GM21515 (cell line): ENCODE measurements at regions not wholly inside any gene's neighbourhood (a gene's known extent, or its start where the extent isn't known, plus 50 kb on each side); places are given as distances from the start of the nearest gene placed in this dataset.

Experiments
- ATAC-seq: cut with Tn5 transposase; IDR thresholded peaks from one replicate; pipeline ENCODE4 v1.9.1; 2021; ENCODE audit not compliant: unreplicated experiment

DNA sequence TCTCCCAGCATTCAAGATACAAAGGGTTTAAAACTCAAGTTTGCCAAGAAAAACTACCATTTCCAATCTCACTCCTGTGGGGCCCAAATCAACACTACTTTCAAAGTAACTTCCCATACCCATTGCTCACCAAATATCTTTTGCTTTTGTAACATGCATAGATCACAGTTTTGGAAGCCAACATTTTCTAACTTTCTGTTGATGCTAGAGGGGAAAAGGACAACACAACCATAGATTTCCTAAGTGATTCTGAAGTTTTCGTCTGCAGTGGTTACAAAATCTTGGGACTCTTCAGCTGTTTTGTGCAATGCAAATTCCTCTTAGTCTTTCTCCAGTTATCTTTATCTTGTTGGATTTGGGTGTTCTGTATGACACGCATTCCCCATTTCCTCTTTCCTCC is 94.1 kb upstream of the PAPPA start:
- ATAC-seq: no peak

DNA sequence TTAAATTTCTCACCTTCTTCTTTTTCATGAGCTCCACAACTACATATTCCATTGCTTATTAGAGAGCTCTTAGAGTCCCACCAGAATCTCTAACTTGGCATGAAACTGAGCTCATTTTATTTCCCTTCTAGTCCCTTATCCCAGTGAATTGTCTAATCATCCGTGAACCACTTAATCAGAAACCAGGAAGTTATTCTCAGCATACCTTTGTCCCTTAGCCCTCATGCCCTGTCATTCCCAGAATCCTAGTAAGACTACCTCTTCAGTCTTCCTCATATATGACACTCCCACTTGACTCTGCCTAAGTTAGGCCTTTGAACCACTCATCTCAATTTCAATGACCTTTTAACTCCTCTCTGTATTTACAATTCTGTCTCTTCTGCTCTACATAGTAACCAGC is 93.0 kb upstream of the PAPPA start:
- ATAC-seq: no peak

DNA sequence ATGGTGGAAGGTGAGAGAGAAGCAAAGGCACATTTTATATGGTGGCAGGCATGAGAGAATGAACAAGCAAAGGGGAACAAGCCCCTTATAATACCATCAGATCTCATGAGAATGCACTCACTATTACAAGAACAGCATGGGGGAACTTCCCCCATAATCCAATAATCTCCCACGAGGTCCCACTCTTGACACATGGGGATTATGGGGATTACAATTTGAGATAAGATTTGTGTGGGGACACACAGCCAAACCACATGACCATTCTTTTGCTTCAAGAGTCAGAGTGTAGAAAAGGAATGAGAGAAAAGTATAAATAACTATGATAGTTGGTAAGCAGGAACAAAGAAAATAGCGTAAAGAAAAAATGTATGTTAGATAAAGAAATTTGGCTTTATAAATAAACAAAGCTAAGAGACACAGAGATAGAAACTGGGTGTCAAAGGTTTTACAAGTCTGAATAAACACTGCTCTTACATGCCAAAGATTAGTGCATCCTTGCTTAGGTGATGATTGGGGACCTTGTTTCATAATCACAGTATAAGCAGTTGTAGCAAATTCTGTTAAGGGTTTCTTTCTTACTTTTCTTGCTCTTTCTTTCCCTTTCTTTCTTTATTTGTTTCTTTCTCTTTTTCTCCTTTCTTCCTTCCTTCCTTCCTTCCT is 91.9 kb upstream of the PAPPA start:
- no peak for ATAC-seq

DNA sequence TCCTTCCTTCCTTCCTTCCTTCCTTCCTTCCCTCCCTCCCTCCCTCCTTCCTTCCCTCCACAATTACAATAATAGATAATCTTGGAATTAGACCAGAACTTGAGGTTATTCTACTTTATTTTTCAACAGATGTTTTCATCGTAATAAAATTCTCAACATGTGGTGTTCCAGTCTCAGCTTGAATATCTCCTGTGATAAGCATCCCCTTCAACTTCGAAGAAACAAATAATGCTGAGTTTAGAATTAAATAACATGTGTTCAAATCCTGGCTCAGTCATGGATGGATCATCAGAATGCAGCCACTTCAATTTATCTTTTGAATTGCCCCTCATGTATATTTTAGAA is 91.4 kb upstream of the PAPPA start:
- ATAC-seq: no peak

DNA sequence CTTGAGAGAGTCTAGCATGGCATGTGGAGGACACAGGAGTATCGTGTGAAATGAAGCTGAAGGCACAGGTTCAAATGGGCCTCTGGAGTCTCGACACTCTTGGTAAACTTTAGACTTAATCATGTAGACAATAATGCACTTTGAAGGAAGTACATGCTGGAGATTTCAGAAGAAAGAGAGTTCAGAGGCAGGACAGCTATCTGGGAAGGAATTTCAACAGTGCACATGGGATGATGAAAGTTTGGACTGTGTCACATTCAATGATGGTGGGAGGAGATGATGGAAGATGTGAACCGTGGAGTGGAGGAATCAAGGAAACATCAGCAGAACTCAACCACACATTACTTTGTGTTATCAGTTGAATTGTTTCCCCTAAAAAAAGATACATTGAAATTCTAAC is 88.6 kb upstream of the PAPPA start:
- ATAC-seq: no peak

DNA sequence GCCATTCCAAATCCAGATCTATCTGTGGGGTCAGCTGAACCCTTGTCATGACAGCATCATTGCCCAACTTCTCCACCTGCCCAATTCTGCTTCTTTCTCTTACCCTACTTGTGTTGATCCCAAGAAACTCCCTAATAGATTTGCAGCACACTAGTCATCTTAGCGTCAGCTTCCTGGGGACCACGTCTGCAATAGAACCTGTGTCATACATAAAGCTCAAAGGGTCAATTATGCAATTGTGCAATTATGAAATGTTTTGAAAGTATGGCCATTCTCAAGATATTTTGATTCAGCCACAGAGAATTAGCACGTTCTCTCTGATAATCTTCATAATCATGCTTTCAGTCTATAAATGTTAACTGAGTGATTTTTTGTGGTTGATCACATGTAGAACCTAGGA is 87.4 kb upstream of the PAPPA start:
- ATAC-seq: no peak

DNA sequence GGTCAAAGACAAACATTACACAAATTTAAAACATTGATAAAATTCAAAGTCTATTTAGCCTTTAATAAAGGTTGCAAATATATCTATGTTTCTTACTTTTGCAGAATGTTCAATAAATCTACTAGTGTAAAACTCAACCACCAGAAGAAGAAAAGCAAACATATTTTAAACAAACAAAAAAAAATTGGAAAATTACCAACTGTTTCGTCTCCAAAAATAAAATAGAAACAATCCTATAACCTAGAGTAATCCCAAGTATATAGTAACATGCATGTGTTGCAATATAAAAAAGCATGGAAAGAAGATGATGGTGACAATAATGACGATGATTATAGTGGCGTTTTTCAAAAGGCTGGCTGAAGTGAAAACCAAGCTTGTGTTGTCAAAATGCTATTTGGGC is 86.0 kb upstream of the PAPPA start:
- ATAC-seq: no peak

DNA sequence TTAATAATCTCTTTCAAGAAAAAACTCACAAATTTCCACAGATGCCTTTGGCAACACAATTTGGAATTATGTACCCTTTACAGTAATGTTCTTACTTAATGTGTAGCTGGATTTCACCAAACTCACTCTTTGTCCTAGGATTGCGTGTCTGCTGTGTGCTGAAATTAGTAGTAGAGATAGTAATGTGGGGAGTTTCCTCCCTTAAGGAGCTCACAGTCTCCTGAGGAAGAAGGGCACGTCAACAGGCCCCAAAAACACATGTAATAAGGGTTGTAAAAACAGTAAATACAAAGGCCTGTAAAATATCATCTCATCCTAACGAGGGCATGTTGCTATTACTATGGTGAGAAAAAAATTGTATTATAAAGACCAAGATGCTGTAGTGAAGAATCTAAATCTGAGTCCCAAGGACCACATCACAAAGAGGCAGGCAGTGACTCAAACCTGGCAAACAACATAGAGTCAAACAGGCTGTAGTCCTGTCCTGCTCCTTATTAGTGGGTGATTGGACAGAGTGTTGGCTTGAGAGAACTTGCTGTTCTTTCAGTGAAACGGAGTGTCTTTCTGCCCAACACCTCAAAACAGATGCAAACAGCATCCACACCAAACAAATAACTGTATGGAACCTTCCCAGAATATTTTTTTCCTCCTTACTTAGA is 83.2 kb upstream of the PAPPA start:
- ATAC-seq: no peak

DNA sequence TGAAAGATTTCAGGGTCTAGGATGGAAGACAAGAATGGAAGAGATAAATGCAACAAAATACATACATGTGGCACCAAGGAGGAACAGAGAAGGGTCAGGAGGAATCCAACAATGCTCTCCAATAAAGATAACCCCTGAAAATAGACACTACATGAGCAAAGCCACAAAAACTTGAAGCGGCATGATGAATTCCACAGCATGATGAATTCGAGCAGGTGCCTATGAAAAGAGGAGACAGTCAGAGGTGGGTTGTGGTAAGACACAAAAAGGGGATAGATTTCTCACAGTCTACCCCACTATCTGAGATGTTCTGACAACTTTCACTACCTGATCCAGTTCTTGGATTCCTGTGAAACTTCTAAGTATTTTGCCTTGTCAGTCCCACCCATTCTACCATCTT is 81.5 kb upstream of the PAPPA start:
- ATAC-seq: no peak

DNA sequence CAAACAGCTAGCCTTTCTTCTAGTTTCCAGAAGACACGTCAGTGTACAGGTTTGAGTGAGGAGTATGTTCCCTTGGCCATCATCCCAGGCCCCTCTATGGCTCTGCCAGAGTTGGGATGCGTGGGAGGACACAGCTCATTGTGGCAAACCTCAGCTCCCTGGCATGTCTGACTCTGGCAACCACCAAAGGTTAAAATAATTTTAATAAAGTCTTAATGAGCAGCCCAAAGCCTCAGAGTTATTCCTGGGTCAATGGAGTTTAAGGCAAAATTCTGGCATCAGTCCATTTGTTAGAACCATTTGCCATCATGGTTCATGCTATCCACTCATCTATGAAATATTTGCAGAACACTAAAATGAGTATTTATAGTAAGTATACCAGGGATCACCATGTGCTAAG is 79.8 kb upstream of the PAPPA start:
- ATAC-seq: no peak

DNA sequence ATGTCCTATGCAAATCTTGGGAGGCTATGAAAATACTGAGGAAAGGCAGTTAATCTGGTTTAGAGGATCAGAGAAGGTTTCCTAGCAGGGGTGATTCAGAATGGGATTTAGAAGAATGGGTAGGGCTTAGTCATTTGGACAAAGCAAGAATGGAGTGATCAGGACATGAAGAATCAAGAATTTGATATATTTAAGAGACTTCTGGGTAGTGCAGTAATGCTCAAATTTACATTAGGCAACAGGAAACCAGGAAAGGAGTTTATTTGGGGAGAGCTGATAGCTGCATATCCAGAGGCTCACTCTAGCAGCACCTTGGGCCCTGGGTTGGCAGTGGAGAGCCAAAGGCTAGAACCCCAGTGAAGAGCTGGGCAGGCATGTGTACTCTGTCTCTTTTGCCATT is 78.9 kb upstream of the PAPPA start:
- no peak for ATAC-seq

DNA sequence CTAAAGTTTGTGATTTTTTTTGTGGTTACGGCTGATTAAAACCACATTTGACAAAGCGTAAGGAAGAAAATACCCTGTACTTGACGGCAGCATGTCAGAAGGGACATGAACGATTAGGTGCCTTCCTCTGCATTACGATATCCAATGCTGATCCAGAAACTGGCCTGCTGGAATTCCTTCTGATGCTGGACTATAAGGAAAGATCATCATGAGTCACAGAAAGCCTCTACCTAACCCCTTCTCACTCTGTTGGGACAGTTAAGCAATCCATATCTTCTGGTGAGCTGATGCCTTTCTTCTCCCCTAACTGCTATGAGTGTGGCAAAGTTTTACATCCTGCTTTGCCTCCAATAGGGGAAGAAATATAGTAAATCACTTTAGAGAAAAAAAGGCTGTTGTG is 78.4 kb upstream of the PAPPA start:
- no peak for ATAC-seq

DNA sequence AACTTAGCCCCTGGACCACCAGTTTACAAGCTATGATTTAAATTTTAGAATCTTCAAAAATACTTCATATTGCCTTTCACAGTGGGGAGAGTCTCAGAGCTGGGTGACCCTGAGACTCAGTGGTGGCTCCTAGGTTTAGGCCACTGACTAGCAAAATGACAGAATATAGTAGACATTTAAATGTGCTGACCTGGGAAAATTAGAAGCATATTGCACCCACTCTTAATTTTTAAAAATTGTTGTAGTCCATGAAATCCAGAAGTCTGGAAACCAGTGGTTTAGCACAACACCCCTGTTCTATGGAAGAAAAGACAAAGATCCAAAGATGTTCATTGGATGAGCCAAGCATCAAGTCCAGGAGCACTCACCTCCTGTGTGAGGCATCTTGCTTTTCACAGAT is 75.0 kb upstream of the PAPPA start:
- no peak for ATAC-seq

DNA sequence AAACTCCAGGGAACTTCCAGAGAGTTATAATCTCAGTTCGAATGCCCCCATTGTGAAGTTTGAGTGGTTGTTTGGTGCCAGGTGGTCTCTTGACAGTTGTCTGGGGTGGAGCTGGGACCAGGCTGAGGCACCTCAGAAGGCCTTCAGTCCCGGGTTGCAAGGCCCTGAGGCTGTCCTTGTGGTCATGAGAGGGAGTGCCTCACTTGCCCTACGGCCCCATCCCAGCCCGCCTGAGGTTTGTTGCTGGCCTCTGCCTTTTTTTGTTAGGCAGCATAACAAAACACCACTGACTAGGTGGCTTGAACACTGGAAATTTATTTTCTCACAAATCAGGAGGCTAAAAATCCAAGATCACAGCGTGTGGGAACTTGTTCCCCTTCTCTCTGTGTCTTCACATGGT is 73.0 kb upstream of the PAPPA start:
- ATAC-seq: no peak

DNA sequence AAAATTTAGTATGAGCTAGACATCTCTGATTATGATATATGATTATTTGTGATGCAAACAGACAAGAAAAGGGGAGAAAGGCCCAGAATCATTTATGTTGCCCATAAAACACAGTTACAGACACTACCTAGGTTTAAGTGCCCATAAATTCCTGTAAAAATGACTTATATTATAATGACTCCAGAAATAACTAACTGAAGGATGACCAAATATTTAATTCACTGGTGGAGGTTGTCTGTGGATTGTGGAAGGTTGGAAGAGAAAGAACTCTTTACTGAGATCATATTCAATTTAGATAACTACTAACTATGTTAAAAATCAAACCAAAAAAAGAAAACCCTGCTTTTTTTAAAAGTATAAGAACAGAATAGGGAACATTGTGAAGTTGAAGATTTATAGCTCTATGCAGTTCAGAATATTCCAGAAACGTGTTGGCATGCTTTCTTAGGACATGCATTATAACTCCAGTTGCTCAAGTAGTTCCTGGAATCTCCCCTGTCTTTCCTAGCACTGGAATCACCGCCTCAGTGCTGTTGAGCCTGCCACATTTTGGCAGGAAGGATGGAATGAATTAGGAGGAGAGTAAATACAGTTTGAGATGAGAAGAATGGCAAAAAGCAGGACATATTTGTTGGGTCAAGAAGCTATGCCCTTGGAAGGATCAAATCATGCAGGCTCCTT is 72.0 kb upstream of the PAPPA start:
- ATAC-seq: no peak

DNA sequence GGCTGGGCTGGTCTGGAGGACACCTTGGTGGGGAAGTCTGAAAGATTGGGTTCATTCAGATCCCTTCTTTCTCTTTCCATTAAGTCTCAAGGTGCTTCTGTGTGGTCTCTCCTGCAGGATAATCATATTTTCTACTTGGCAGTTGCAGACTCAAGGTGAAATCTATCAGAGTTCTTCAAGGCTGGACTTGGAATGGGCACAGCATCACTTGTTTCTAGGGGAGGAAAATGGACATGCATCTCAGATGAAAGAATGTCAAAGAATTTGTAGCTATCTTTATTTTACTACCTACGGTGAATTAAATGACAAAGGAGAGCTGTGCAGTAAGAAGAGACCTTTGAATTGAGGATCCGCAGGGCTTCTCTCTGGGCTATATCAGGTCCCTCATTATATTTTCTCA is 69.8 kb upstream of the PAPPA start:
- no peak for ATAC-seq

DNA sequence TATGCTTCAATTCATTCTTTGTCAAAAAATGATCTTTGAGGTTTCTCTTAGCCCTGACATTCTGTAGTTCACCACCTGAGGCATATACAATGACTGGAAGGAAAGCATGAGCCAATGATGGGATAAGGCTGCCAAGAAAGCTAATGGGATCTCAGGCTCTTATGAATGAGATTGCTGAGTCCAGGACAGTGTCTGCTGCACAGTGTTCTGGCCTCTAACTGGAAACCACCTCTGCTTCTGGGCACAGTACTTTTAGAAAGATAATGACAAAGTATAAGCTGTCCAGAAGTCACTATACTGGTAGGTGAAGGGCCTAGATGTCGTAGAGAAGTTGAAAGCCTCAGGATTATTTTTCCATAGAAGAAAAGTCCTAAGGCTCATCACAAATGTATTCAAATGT is 69.1 kb upstream of the PAPPA start:
- no peak for ATAC-seq

DNA sequence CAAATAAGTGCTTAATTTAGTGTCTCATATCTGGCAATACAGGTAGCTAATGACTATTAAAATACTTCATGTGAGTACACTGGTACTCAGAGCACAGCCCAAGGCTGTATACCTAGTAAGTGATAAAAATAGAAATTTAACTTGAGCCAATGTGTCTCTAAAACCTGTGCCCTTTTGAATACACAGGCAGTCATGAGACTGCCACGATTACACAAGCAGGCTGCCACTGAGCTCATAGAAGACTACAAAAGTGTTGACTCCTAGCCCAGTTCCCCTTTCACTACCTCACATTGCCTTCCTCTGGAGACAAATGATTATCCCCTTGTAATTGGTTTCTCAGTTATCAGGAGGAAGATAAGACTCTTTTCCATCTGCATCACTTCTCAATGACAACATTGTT is 66.3 kb upstream of the PAPPA start:
- no peak for ATAC-seq

DNA sequence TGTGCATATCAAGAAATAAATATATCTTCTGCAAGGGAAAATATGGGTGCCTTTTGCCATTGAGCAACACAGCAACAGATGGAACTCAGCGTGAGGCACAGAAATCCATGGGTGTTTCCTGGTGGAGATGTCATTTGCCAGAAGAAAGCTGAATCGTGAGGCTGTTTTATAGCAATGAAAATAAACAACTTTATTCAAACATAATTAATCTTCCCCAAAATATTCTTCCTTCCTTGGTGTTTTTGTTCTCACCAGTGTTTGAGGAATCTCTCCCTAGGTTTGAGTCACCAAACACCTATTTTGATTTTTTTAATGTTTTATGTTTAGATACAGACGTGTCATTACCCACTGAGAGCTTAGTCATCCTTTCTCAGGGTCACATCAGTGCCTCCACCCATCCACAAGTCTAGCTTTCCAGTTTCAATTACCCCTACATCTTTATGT is 65.8 kb upstream of the PAPPA start:
- no peak for ATAC-seq

DNA sequence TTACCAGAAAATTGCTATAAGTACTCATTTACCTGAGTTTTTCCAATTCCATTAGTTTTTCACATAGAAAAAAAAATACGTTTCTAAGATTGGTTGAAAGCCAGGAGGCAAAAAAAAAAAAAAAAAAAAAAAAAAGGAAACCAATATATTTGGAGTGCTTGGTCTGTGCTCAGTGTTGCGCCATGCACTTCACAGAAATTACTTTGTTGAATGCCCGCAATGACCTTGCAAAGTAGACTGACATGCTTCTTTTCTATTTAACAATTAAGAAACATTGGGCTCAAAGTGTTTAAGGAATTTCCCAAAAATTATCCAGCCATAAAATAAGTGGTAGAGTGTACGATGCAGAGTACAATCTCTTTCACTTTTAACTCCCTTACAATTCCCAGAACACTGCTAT is 65.2 kb upstream of the PAPPA start:
- ATAC-seq: no peak

DNA sequence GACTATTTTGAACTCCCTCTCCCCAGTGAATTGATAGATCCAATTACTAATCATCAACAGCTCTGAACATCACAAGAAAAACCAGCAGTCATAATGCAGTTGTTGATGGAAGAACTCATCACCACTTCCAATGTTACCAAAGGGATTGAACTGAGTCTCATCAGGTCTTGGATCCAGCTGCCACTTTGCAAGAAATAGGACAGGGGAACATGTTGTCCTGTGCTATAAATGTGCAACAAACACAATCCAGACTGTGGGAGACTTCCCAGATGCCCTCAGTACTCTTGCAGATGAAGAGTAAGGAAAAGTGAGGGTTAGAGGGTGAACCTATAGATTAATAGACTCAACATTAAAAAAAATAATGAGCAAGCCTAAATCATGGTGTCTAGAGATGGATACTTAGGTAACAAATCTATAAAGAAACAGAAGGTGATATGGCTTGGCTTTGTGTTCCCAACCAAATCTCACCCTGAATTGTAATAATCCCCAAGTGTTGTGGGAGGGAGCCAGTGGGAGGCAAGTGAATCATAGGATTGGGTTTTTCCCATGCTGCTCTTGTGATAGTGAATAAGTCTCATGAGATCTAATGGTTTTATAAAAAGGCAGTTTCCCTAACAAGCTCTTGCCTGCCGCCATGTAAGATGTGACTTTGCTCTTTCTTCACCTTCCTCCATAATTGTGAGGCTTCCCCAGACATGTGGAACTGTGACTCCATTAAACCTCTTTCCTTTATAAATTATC is 63.4 kb upstream of the PAPPA start:
- no peak for ATAC-seq

DNA sequence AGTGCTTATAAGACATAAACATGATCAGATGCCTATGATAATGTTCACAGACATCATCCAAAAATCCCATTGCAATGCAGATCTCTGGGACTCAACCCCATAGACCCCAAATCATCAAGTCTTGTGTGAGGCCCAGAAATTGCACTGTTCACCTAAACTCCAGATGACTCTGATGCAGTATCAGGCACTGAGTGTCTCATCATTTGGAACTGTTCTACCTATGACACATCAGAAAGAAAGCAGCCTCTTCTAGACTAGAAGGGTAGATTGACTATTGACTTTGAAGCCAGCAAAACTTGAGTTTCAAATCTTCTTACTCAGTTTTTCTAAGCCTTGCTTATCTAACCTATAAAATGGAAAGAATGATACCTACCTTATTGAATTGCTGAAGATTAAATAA is 58.7 kb upstream of the PAPPA start:
- no peak for ATAC-seq
